Amniotic epithelial cell (primary cell): ENCODE measurements at regions not wholly inside any gene's neighbourhood (a gene's known extent, or its start where the extent isn't known, plus 50 kb on each side); places are given as distances from the start of the nearest gene placed in this dataset.
"Not testable (repeated sequence)": the region's sequence is repeated elsewhere in the genome, so short reads cannot be mapped to it uniquely, and the experiment has no call there.

Experiments
- DNase-seq: peaks from one replicate; pipeline ENCODE4 v3.0.0-alpha.2; 2010; ENCODE audit warnings: low read depth

- not testable (repeated sequence) for DNase-seq
Measured at GRCh38 chr2:97431169-97431725, 158.4 kb downstream of the ANKRD36B start.

DNA sequence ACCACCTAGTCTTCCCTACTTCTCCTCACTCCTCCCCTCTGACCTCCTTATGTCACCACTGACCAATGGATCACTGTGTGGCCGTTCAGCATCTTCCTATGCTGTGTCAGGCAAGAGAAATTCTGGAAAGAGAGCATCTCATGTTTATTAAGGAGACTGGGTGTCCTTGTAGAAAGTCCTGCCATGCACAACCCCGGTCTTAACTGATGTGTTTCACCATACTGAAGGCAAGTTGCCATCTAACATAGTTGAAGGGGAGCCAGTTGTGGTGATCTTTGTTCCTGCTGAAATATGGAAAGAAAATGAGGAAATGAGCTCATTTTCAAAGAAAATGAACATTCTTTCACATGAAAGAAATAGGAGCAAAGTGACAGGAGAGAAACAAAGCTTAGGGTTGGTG lies 167.3 kb downstream of the ANKRD36B start:
- DNase-seq, result not testable (repeated sequence)

GRCh38 chr2:97406340-97406739 lies 183.3 kb downstream of the ANKRD36B start:
- not testable (repeated sequence) for DNase-seq

GRCh38 chr2:97405172-97405737 lies 184.4 kb downstream of the ANKRD36B start:
- not testable (repeated sequence) for DNase-seq

DNA sequence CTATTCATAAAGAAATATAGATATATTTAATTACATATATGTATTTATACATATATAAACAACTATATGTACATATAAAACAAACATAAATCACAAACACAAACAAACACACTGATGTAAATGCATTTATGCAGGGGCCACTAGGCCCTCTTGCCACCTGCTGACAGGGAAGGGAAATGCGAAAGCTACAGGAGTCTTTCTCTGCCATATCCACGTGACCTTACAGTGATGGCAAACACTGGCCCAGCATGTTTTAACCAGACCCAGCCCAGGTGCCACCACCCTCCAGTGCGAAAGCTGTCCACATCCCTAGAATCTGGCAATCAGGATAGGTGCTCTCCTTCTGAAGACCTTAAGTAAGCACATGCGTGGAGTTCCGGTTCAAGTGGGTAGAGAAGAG lies 187.0 kb downstream of the ANKRD36B start:
- DNase-seq, result not testable (repeated sequence)

DNA sequence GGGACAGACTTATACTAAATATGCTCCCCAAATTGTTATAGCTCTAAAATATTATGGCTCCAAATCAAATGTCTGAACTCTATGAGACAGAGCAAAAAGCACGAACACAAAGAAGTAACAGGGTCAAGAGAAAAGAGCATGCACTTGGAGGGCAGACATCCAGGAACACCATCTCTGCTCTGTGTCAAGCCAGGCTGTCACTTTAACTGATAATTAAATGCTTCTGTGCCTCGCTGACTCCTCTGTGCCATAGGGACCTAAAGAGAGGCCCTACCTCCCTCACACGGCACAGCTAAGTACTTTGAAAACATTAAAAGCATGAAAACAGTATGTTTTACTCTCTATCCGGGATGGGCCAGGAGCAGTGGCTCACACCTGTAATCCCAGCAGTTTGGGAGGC lies 194.0 kb downstream of the ANKRD36B start:
- not testable (repeated sequence) for DNase-seq

- not testable (repeated sequence) for DNase-seq
Measured at GRCh38 chr2:97385803-97386202, 203.9 kb downstream of the ANKRD36B start.

DNA sequence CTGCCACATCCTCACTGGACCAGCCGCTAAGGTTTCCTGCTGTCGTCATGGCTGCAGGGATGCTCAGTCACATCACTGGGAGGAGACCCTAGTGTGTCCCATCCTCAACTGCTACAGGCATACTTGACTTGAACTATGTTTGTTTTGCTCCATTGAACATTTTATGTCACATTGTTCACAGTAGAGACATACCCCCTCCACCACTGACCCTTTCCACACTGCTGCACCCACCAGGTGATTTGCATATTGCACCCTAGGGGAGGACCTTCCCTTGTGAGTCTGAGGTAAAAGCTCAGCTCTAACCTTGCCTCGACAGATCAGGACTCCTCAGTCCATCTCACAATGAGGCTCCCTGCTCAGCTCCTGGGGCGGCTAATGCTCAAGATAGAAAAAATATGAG lies 213.8 kb downstream of the ANKRD36B start:
- DNase-seq, result not testable (repeated sequence)

- DNase-seq, result not testable (repeated sequence)
Measured at GRCh38 chr2:97374426-97374825, 215.3 kb downstream of the ANKRD36B start.

GRCh38 chr2:97363159-97363558 lies 226.5 kb downstream of the ANKRD36B start:
- not testable (repeated sequence) for DNase-seq

GRCh38 chr2:97359861-97360584 lies 229.7 kb downstream of the ANKRD36B start:
- DNase-seq, result no peak

DNA sequence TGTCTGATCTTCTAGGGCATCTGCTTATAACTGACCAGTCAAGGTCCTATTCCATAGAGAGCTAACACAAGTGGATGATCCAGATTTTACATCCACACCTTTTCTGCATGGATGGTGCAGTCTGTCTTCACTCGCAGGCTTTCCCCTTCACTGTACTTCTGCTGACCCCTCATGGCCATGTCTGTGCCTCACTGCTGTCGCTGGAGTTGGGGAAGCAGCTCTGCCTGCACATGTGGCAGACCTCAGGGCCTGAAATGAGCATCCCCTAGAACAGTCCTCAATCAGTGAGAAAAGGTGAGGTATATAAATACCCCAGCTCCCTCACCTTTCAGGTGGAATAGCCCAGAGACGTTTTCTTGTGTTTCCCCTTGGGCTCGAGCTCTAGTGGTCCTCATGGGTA lies 233.8 kb downstream of the ANKRD36B start:
- no peak for DNase-seq

GRCh38 chr2:97355176-97355575 lies 234.5 kb downstream of the ANKRD36B start:
- peak; percentile 1 for DNase-seq

- no peak for DNase-seq
Measured at GRCh38 chr2:97354576-97354975, 235.1 kb downstream of the ANKRD36B start.

GRCh38 chr2:97348841-97349240 lies 235.9 kb downstream of the ANKRD36 start:
- DNase-seq, result no peak

DNA sequence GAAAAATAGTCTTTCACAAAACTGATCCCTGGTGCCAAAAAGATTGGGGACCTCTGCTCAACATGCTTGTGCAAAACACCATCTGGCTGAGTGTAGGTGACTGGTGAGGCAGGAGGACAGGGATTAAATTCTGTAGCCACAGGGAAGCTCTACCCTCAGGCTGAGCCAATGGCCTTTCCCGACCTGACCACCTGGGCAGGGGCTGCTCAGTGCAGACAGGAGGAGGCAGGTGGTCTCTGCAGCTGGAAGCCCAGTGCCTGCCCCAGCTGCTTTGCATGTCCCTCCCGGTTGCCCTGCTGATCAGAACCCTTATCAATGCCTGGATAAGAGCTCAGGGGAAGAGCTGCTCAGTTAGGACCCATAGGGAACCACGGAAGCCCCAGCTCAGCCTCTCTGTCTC lies 235.3 kb downstream of the ANKRD36 start:
- DNase-seq, result no peak

DNA sequence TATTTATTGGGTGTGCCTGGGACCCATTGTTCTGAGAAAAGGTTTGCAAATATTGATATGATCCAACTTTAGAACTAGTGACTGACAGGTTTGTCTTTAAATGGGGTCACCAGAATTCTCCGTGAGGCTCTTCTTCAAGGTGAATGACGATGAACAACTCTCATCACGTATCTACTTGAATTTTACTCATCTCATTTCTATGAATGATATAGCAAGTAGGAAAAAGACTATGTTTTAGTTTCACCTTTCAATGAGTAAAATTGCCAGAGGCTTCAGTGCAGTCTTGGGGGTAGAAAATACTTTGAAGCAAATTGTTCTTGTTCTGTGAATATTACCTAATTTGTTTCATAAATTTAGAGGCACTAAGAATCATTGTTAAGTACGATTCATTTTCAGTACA lies 232.0 kb downstream of the ANKRD36 start:
- not testable (repeated sequence) for DNase-seq

DNA sequence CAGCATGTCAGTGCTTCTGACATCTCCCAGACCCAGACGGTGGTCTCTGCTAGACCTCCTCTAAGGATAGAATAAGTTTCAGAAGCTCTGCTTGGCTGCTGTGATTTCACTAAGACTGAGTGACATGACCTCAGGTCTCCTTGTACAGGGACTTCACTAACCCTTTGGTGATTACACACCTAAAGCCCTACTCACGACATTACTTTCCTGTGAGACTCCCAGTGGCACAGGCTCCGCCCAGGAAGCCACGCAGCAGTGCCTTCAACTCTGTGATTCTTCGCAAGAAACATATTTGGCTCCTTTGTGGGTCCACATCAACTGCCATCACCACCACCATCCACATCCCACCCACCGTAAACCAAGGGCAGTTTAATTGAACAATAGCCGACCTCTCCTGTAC lies 220.7 kb downstream of the ANKRD36 start:
- not testable (repeated sequence) for DNase-seq

DNA sequence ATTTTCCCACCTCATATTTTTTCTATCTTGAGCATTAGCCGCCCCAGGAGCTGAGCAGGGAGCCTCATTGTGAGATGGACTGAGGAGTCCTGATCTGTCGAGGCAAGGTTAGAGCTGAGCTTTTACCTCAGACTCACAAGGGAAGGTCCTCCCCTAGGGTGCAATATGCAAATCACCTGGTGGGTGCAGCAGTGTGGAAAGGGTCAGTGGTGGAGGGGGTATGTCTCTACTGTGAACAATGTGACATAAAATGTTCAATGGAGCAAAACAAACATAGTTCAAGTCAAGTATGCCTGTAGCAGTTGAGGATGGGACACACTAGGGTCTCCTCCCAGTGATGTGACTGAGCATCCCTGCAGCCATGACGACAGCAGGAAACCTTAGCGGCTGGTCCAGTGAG lies 219.2 kb downstream of the ANKRD36 start:
- not testable (repeated sequence) for DNase-seq

GRCh38 chr2:97321936-97322713 lies 209.2 kb downstream of the ANKRD36 start:
- DNase-seq, result not testable (repeated sequence)

GRCh38 chr2:97315358-97315757 lies 202.4 kb downstream of the ANKRD36 start:
- DNase-seq, result not testable (repeated sequence)

- not testable (repeated sequence) for DNase-seq
Measured at GRCh38 chr2:97312426-97312825, 199.5 kb downstream of the ANKRD36 start.

DNA sequence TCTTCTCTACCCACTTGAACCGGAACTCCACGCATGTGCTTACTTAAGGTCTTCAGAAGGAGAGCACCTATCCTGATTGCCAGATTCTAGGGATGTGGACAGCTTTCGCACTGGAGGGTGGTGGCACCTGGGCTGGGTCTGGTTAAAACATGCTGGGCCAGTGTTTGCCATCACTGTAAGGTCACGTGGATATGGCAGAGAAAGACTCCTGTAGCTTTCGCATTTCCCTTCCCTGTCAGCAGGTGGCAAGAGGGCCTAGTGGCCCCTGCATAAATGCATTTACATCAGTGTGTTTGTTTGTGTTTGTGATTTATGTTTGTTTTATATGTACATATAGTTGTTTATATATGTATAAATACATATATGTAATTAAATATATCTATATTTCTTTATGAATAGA lies 192.5 kb downstream of the ANKRD36 start:
- not testable (repeated sequence) for DNase-seq
